ENCODE measurements at regions not wholly inside any gene's neighbourhood (a gene's known extent, or its start where the extent isn't known, plus 50 kb on each side); places are given as distances from the start of the nearest gene placed in this dataset.

DNA sequence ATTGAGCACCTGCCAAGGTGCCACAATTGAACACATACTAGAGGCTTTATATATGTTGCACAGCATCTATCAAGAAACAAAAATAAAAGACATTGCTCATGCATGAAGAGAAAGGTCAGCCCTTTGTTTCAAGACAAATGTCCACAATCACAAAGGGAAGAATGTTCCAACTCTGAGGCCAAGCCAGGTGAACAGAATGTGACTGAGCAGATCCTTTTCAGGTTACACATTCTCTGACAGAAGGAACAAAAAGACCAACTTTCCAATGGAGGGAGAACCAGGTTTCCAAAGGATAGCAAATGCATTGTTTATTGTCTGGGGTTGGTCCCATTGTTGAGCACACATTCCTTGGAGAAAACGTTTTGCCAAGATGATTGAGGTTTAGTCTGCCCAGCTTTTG lies 50.2 kb upstream of the FAM174B start:
- H3K27ac ChIP-seq (ENCODE audit: low read length): no peak overlapping the region
- H3K4me3 ChIP-seq (ENCODE audit: low read length): no peak overlapping the region
- H3K36me3 ChIP-seq (replicated peaks; ENCODE audit: low read depth, low read length): no peaks in the 10 kb centered on the region
- no peak overlapping the region for H3K9ac ChIP-seq (ENCODE audit: low read length)
- H3K4me1 ChIP-seq (ENCODE audit: low read length): no peaks in the 10 kb centered on the region
- no peak overlapping the region for H2AFZ ChIP-seq (ENCODE audit: low read depth, low read length)
- H3K9me3 ChIP-seq (ENCODE audit: insufficient read depth, low read length): no peaks in the 10 kb centered on the region
- H3K4me2 ChIP-seq (ENCODE audit: low read length): no peak overlapping the region
- no peak for TF ChIP-seq EZH2phosphoT487 (IDR thresholded peaks at IDR 0.05; ENCODE audit: low read depth)
- TF ChIP-seq, protein P1, sequence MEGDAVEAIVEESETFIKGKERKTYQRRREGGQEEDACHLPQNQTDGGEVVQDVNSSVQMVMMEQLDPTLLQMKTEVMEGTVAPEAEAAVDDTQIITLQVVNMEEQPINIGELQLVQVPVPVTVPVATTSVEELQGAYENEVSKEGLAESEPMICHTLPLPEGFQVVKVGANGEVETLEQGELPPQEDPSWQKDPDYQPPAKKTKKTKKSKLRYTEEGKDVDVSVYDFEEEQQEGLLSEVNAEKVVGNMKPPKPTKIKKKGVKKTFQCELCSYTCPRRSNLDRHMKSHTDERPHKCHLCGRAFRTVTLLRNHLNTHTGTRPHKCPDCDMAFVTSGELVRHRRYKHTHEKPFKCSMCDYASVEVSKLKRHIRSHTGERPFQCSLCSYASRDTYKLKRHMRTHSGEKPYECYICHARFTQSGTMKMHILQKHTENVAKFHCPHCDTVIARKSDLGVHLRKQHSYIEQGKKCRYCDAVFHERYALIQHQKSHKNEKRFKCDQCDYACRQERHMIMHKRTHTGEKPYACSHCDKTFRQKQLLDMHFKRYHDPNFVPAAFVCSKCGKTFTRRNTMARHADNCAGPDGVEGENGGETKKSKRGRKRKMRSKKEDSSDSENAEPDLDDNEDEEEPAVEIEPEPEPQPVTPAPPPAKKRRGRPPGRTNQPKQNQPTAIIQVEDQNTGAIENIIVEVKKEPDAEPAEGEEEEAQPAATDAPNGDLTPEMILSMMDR (IDR thresholded peaks at IDR 0.05; ENCODE audit: low read depth, low read length): no peak
- no peaks in the 10 kb centered on the region for H3K79me2 ChIP-seq (ENCODE audit: low read length)
- no peaks in the 10 kb centered on the region for H4K20me1 ChIP-seq (ENCODE audit: insufficient read depth, low read length)
- peaks cover 26% of the 10 kb centered on the region for H3K27me3 ChIP-seq (ENCODE audit: low read depth, low read length)

GRCh38 chr15:92706201-92706600 lies 50.6 kb upstream of the FAM174B start:
- Histone ChIP-seq H3K4me2 (ENCODE audit: low read length) (no peak overlapping the region), H3K27ac (ENCODE audit: low read length) (no peak overlapping the region), H3K79me2 (ENCODE audit: low read length) (no peaks in the 10 kb centered on the region), H3K27me3 (ENCODE audit: low read depth, low read length) (peaks cover 26% of the 10 kb centered on the region), H3K4me1 (ENCODE audit: low read length) (no peaks in the 10 kb centered on the region), H4K20me1 (ENCODE audit: insufficient read depth, low read length) (no peaks in the 10 kb centered on the region), H2AFZ (ENCODE audit: low read depth, low read length) (no peak overlapping the region), H3K36me3 (replicated peaks; ENCODE audit: low read depth, low read length) (no peaks in the 10 kb centered on the region), H3K9ac (ENCODE audit: low read length) (no peak overlapping the region), H3K4me3 (ENCODE audit: low read length) (no peak overlapping the region), H3K9me3 (ENCODE audit: insufficient read depth, low read length) (no peaks in the 10 kb centered on the region)
- TF ChIP-seq, protein P1 (IDR thresholded peaks at IDR 0.05; ENCODE audit: low read depth, low read length): no peak
- no peak for TF ChIP-seq EZH2phosphoT487 (IDR thresholded peaks at IDR 0.05; ENCODE audit: low read depth)

DNA sequence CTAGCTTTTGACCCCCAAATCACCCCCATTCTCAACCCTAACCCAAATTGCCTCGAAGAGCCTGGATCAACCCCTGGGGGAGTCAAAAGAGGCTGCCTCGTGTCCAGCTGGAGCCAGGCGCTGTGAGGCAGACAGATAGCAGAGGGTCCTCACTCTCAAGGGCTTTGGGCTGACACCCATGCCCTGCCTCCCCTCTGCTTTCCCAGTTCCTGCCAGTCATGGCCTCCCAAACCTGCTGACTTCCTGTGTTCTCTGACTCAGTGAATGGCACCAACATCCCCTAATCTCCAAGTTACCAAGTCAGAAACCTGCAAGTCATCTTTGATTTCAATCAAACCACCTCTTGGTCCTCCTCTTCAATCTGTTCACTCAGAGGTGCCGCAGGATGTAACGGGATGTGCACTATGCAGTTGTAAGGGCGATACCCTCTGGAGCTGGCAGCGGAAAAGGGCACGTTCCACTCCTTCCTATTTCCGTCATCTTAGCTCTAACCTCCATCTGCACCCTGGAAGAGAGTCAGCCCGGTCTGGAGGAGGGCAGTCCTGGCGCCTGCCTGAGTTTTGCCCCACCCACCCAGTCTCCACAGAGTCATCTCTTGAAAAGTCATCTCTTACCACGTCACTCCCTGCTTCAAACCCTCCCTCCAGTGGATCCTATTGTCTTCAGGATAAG lies 52.4 kb upstream of the FAM174B start:
- Histone ChIP-seq H3K79me2 (ENCODE audit: low read length) (no peaks in the 10 kb centered on the region), H2AFZ (ENCODE audit: low read depth, low read length) (no peak overlapping the region), H3K9me3 (ENCODE audit: insufficient read depth, low read length) (no peaks in the 10 kb centered on the region), H3K4me3 (ENCODE audit: low read length) (no peak overlapping the region), H4K20me1 (ENCODE audit: insufficient read depth, low read length) (no peaks in the 10 kb centered on the region), H3K4me1 (ENCODE audit: low read length) (no peaks in the 10 kb centered on the region), H3K27ac (ENCODE audit: low read length) (no peak overlapping the region), H3K36me3 (replicated peaks; ENCODE audit: low read depth, low read length) (no peaks in the 10 kb centered on the region), H3K27me3 (ENCODE audit: low read depth, low read length) (peaks cover 24% of the 10 kb centered on the region), H3K9ac (ENCODE audit: low read length) (no peak overlapping the region), H3K4me2 (ENCODE audit: low read length) (no peak overlapping the region)
- no peak for TF ChIP-seq EZH2phosphoT487 (IDR thresholded peaks at IDR 0.05; ENCODE audit: low read depth)
- TF ChIP-seq, protein P1 (IDR thresholded peaks at IDR 0.05; ENCODE audit: low read depth, low read length): no peak

GRCh38 chr15:92708635-92709034 lies 53.1 kb upstream of the FAM174B start:
- no peak overlapping the region for H3K27ac ChIP-seq (ENCODE audit: low read length)
- H3K4me3 ChIP-seq (ENCODE audit: low read length): no peak overlapping the region
- no peak overlapping the region for H3K9ac ChIP-seq (ENCODE audit: low read length)
- H3K36me3 ChIP-seq (replicated peaks; ENCODE audit: low read depth, low read length): no peaks in the 10 kb centered on the region
- no peaks in the 10 kb centered on the region for H3K79me2 ChIP-seq (ENCODE audit: low read length)
- no peaks in the 10 kb centered on the region for H3K9me3 ChIP-seq (ENCODE audit: insufficient read depth, low read length)
- peaks cover 19% of the 10 kb centered on the region for H3K27me3 ChIP-seq (ENCODE audit: low read depth, low read length)
- H4K20me1 ChIP-seq (ENCODE audit: insufficient read depth, low read length): no peaks in the 10 kb centered on the region
- no peak overlapping the region for H3K4me2 ChIP-seq (ENCODE audit: low read length)
- no peaks in the 10 kb centered on the region for H3K4me1 ChIP-seq (ENCODE audit: low read length)
- no peak for TF ChIP-seq EZH2phosphoT487 (IDR thresholded peaks at IDR 0.05; ENCODE audit: low read depth)
- TF ChIP-seq, protein P1 (IDR thresholded peaks at IDR 0.05; ENCODE audit: low read depth, low read length): no peak
- no peak overlapping the region for H2AFZ ChIP-seq (ENCODE audit: low read depth, low read length)

Data from OCI-LY3 (cell line).